Suprapubic skin (tissue), 4 donors: ENCODE measurements at regions not wholly inside any gene's neighbourhood (a gene's known extent, or its start where the extent isn't known, plus 50 kb on each side); places are given as distances from the start of the nearest gene placed in this dataset.

Experiments used
- CTCF ChIP-seq, 2 donors: fragments of 200-600 bp in 1 of 2; fragments of 450-650 bp in 1 of 2; sonication (generic) in 1 of 2; IDR thresholded peaks; one replicate each; pipeline ENCODE4 v1.5.1; 2016 to 2019; ENCODE audit warnings: antibody characterized with exemption in 2 of 2, mild to moderate bottlenecking in 1 of 2, moderate library complexity in 1 of 2
- EP300 ChIP-seq: sonication (generic); formaldehyde crosslinking; IDR thresholded peaks from one replicate; pipeline ENCODE4 v1.6.1; 2017; ENCODE audit warnings: antibody characterized with exemption
- POLR2A ChIP-seq, 2 donors: fragments of 450-650 bp; IDR thresholded peaks; one replicate each; pipeline ENCODE4 v1.6.1; 2017; ENCODE audit warnings: antibody characterized with exemption in 2 of 2, mild to moderate bottlenecking in 2 of 2, moderate library complexity in 2 of 2
- POLR2AphosphoS5 ChIP-seq, 3 donors: sonication (generic); formaldehyde crosslinking; IDR thresholded peaks; one replicate each; pipeline ENCODE4 v1.6.1; 2017; ENCODE audit warnings: antibody characterized with exemption in 3 of 3

GRCh38 chr9:18260521-18260920, 213.4 kb upstream of the ADAMTSL1 start:
- no peak for TF ChIP-seq CTCF (IDR thresholded peaks at IDR 0.05)
- TF ChIP-seq POLR2AphosphoS5 (IDR thresholded peaks at IDR 0.05): no peak
- no peak for TF ChIP-seq POLR2A (IDR thresholded peaks at IDR 0.05)
- TF ChIP-seq EP300: no peak
